Neural progenitor cell (in vitro differentiated cells): ENCODE measurements at regions not wholly inside any gene's neighbourhood (a gene's known extent, or its start where the extent isn't known, plus 50 kb on each side); places are given as distances from the start of the nearest gene placed in this dataset.

Experiments used
- EZH2 ChIP-seq: fragments of 200-600 bp; sonication (generic); IDR thresholded peaks from 2 replicates; pipeline ENCODE4 v1.6.1; 2017; ENCODE audit warnings: antibody characterized with exemption, mild to moderate bottlenecking, moderate library complexity
- TF ChIP-seq, protein P1 (sequence below): fragments of 200-600 bp; sonication (generic); IDR thresholded peaks from 2 replicates; pipeline ENCODE4 v1.5.1; 2017; ENCODE audit warnings: antibody characterized with exemption, mild to moderate bottlenecking

GRCh38 chrX:16518131-16518530, 131.8 kb upstream of the S100G start:
- TF ChIP-seq, protein P1, sequence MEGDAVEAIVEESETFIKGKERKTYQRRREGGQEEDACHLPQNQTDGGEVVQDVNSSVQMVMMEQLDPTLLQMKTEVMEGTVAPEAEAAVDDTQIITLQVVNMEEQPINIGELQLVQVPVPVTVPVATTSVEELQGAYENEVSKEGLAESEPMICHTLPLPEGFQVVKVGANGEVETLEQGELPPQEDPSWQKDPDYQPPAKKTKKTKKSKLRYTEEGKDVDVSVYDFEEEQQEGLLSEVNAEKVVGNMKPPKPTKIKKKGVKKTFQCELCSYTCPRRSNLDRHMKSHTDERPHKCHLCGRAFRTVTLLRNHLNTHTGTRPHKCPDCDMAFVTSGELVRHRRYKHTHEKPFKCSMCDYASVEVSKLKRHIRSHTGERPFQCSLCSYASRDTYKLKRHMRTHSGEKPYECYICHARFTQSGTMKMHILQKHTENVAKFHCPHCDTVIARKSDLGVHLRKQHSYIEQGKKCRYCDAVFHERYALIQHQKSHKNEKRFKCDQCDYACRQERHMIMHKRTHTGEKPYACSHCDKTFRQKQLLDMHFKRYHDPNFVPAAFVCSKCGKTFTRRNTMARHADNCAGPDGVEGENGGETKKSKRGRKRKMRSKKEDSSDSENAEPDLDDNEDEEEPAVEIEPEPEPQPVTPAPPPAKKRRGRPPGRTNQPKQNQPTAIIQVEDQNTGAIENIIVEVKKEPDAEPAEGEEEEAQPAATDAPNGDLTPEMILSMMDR, result no peak
- no peak for TF ChIP-seq EZH2
